Esophagus muscularis mucosa (tissue), 4 donors: ENCODE measurements at regions not wholly inside any gene's neighbourhood (a gene's known extent, or its start where the extent isn't known, plus 50 kb on each side); places are given as distances from the start of the nearest gene placed in this dataset.

ENCODE experiments used
- DNase-seq: peaks from one replicate; pipeline ENCODE4 v3.0.0-alpha.2; 2017; ENCODE audit errors: extremely low spot score
- H3K27ac ChIP-seq, 4 donors: fragments of 200-600 bp; sonication (generic); replicated peaks in 1 of 4; 1 replicate in 3 of 4; 2 replicates in 1 of 4; pipeline ENCODE4 v1.5.1; 2016 to 2019; ENCODE audit warnings: mild to moderate bottlenecking in 1 of 4
- H3K27me3 ChIP-seq, 4 donors: fragments of 200-600 bp; sonication (generic); one replicate each; pipeline versions ENCODE4 v1.5.1 to v1.6.0; 2016 to 2019
- H3K36me3 ChIP-seq, 4 donors: fragments of 200-600 bp; sonication (generic); one replicate each; pipeline ENCODE4 v1.5.1; 2016 to 2019
- H3K4me1 ChIP-seq, 4 donors: fragments of 200-600 bp; sonication (generic); one replicate each; pipeline ENCODE4 v1.5.1; 2016 to 2019
- H3K4me3 ChIP-seq, 4 donors: fragments of 200-600 bp; sonication (generic); 1 replicate in 2 of 4; 2 replicates in 2 of 4; pipeline ENCODE4 v1.5.1; 2016 to 2019; ENCODE audit warnings: mild to moderate bottlenecking in 4 of 4, moderate library complexity in 1 of 4
- H3K9me3 ChIP-seq, 4 donors: fragments of 200-600 bp; sonication (generic); 1 replicate in 3 of 4; 2 replicates in 1 of 4; pipeline ENCODE4 v1.5.1; 2016 to 2019
- CTCF ChIP-seq, 3 experiments: fragments of 200-600 bp in 2 of 3; fragments of 450-650 bp in 1 of 3; sonication (generic) in 2 of 3; IDR thresholded peaks; one replicate each; pipeline ENCODE4 v1.5.1; 2017 to 2019; ENCODE audit warnings: antibody characterized with exemption in 3 of 3, mild to moderate bottlenecking in 2 of 3, moderate library complexity in 1 of 3
- EP300 ChIP-seq: sonication (generic); formaldehyde crosslinking; IDR thresholded peaks from one replicate; pipeline ENCODE4 v1.6.1; 2017; ENCODE audit warnings: antibody characterized with exemption
- POLR2A ChIP-seq: fragments of 450-650 bp; IDR thresholded peaks from one replicate; pipeline ENCODE4 v1.6.1; 2017; ENCODE audit warnings: antibody characterized with exemption, moderate library complexity, mild to moderate bottlenecking, low read depth
- POLR2AphosphoS5 ChIP-seq, 2 donors: sonication (generic); formaldehyde crosslinking; IDR thresholded peaks; one replicate each; pipeline ENCODE4 v1.6.1; 2017; ENCODE audit warnings: antibody characterized with exemption in 2 of 2
- WGBS: methylation state at CpG from one replicate; pipeline ENCODE4 v1.1.5; 2018; 5-methylcytosine and 5-hydroxymethylcytosine counted together
- intact Hi-C: fragments of 100-400 bp; cut with DNase I; formaldehyde crosslinking; loops from one replicate; pipeline ENCODE4 v1.15.1; 2023

GRCh38 chr7:156062286-156062685 lies 250.0 kb upstream of the SHH start:
- no peak for TF ChIP-seq CTCF (IDR thresholded peaks at IDR 0.05)
- TF ChIP-seq POLR2A = no peak
- no peak for TF ChIP-seq EP300
- no peak for TF ChIP-seq POLR2AphosphoS5 (IDR thresholded peaks at IDR 0.05)
- 82% methylated on average over 9 of the region's 9 CpGs for WGBS
- Histone ChIP-seq H3K27ac (no peak overlapping the region), H3K4me1 (no peaks in the 10 kb centered on the region), H3K27me3 (peaks cover 0 to 7% (median 0%) of the 10 kb centered on the region in 4 donors), H3K9me3 (no peaks in the 10 kb centered on the region), H3K4me3 (no peak overlapping the region), H3K36me3 (no peaks in the 10 kb centered on the region)
- intact Hi-C loops = no loop called here
- DNase-seq = no peak

GRCh38 chr7:156061689-156062255 lies 249.5 kb upstream of the SHH start:
- Histone ChIP-seq H3K27me3 (peaks cover 0 to 7% (median 0%) of the 10 kb centered on the region in 4 donors), H3K4me3 (no peak overlapping the region), H3K9me3 (no peaks in the 10 kb centered on the region), H3K4me1 (no peaks in the 10 kb centered on the region), H3K36me3 (no peaks in the 10 kb centered on the region), H3K27ac (no peak overlapping the region)
- WGBS = 98% methylated on average over 5 of the region's 11 CpGs
- DNase-seq = no peak
- intact Hi-C loops = no loop called here
- TF ChIP-seq POLR2AphosphoS5 (IDR thresholded peaks at IDR 0.05) = no peak

- Histone ChIP-seq H3K27me3 (peaks cover 0 to 7% (median 0%) of the 10 kb centered on the region in 4 donors), H3K9me3 (no peaks in the 10 kb centered on the region), H3K4me3 (no peak overlapping the region), H3K36me3 (no peaks in the 10 kb centered on the region), H3K27ac (no peak overlapping the region), H3K4me1 (no peaks in the 10 kb centered on the region)
- DNase-seq = no peak
- TF ChIP-seq POLR2A (no peak), POLR2AphosphoS5 (IDR thresholded peaks at IDR 0.05) (no peak), CTCF (IDR thresholded peaks at IDR 0.05) (no peak), EP300 (no peak)
- intact Hi-C loops = no loop called here
- 78% methylated on average over 13 of the region's 15 CpGs for WGBS
Measured at GRCh38 chr7:156060925-156061324, 248.7 kb upstream of the SHH start.

- Histone ChIP-seq H3K27ac (no peak overlapping the region), H3K9me3 (no peaks in the 10 kb centered on the region), H3K36me3 (no peaks in the 10 kb centered on the region), H3K4me1 (no peaks in the 10 kb centered on the region), H3K4me3 (no peak overlapping the region), H3K27me3 (peaks cover 0 to 13% (median 0%) of the 10 kb centered on the region in 4 donors)
- 74% methylated on average over 4 of the region's 9 CpGs for WGBS
- no peak for TF ChIP-seq CTCF (IDR thresholded peaks at IDR 0.05)
- intact Hi-C loops = no loop called here
- DNase-seq = no peak
Measured at GRCh38 chr7:156059369-156059768, 247.1 kb upstream of the SHH start.

- no peaks in the 10 kb centered on the region for H3K36me3 ChIP-seq
- H3K9me3 ChIP-seq = no peaks in the 10 kb centered on the region
- 92% methylated on average over 12 of the region's 14 CpGs for WGBS
- intact Hi-C loops = no loop called here
- no peak overlapping the region for H3K27ac ChIP-seq
- TF ChIP-seq EP300 = no peak
- TF ChIP-seq POLR2A = no peak
- no peak for TF ChIP-seq POLR2AphosphoS5 (IDR thresholded peaks at IDR 0.05)
- H3K27me3 ChIP-seq = peaks cover 0 to 13% (median 0%) of the 10 kb centered on the region in 4 donors
- H3K4me1 ChIP-seq = no peaks in the 10 kb centered on the region
- H3K4me3 ChIP-seq = no peak overlapping the region
- DNase-seq = no peak
Measured at GRCh38 chr7:156058248-156058647, 246.0 kb upstream of the SHH start.

GRCh38 chr7:156056534-156056933 lies 244.3 kb upstream of the SHH start:
- no peak for DNase-seq
- no peaks in the 10 kb centered on the region for H3K4me1 ChIP-seq
- WGBS = 79% methylated on average over 8 of the region's 8 CpGs

More at GRCh38 chr7:156056534-156056933, 244.3 kb upstream of the SHH start:
- TF ChIP-seq CTCF (IDR thresholded peaks at IDR 0.05) (no peak), EP300 (no peak), POLR2AphosphoS5 (IDR thresholded peaks at IDR 0.05) (no peak), POLR2A (no peak)
- Histone ChIP-seq H3K27me3 (peaks cover 0 to 13% (median 0%) of the 10 kb centered on the region in 4 donors), H3K9me3 (no peaks in the 10 kb centered on the region), H3K27ac (no peak overlapping the region), H3K4me3 (no peak overlapping the region), H3K36me3 (no peaks in the 10 kb centered on the region)
- intact Hi-C loops = no loop called here
